Dendritic cell treated with granulocyte-macrophage colony-stimulating factor and Interleukin-4, amounts not matched to agents 40 ng/mL and 50 ng/mL, for 4 days (primary cell): ENCODE measurements at regions not wholly inside any gene's neighbourhood (a gene's known extent, or its start where the extent isn't known, plus 50 kb on each side); places are given as distances from the start of the nearest gene placed in this dataset.
"Not testable (repeated sequence)": the region's sequence is repeated elsewhere in the genome, so short reads cannot be mapped to it uniquely, and the experiment has no call there.

ENCODE experiments used
- H3K27ac Mint-ChIP-seq: one replicate; pipeline ENCODE4 v1.8.0; 2022; ENCODE audit warnings: mild to moderate bottlenecking, mixed read lengths
- H3K27me3 Mint-ChIP-seq: one replicate; pipeline ENCODE4 v1.8.0; 2022; ENCODE audit warnings: mild to moderate bottlenecking, mixed read lengths
- H3K36me3 Mint-ChIP-seq: one replicate; pipeline ENCODE4 v1.8.0; 2022; ENCODE audit warnings: low read depth, mixed read lengths
- H3K4me1 Mint-ChIP-seq: one replicate; pipeline ENCODE4 v1.8.0; 2022; ENCODE audit warnings: low read depth, mixed read lengths
- H3K4me3 Mint-ChIP-seq: one replicate; pipeline ENCODE4 v1.8.0; 2022; ENCODE audit warnings: mild to moderate bottlenecking, moderate library complexity, mixed read lengths
- H3K9me3 Mint-ChIP-seq: one replicate; pipeline ENCODE4 v1.8.0; 2022; ENCODE audit warnings: mixed read lengths
- intact Hi-C: fragments of 100-400 bp; cut with micrococcal nuclease; formaldehyde crosslinking; loops from one replicate; pipeline ENCODE4 v1.15.0; 2022

DNA sequence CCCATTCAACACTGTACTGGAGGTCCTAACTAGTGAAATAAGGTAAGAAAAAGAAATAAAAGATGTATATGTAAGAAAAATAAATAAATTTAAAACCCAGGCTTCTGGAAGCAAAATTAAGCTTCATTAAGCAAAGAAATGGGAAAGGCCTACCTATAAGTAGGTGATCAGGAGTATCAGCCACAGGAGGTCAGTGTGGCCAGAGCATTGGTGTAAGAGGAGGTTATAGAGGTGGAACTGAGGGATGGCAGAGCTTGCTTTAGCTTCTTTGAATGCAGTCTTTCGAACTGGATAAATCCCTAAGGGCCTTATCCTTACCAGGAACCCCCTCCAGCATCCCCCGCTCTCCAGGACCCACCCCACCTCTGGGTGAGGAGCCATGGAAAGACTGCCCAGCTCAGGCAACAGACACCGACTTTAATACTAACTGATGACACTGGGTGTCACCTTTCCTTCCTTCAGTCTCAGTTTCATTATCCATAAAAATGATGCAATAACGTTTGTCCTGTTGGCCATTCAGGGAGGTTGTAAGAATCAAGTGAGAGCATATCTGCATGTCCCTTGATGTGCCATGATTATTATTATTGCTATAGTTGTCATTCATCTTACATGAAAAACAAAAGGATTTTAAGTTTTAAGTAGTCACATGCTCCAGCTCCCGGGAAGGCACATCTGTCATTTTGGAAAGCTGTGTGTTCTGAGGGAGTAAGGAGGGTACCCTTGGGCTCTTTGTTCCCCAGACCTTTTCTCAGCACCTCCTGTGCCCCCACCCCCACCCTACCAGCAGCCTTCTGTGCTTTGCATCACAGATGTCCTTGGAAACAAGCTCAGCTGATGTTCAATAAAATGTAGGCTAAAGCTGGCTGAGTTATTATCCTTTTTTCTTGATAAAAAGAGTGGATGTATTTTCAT is 50.8 kb upstream of the CTNNA1 start:
- intact Hi-C loops: no loop called here
- peaks cover 20% of the 10 kb centered on the region for H3K27me3 Mint-ChIP-seq
- no peak overlapping the region for H3K27ac Mint-ChIP-seq
- H3K9me3 Mint-ChIP-seq: no peaks in the 10 kb centered on the region
- no peaks in the 10 kb centered on the region for H3K36me3 Mint-ChIP-seq
- no peak overlapping the region for H3K4me3 Mint-ChIP-seq
- H3K4me1 Mint-ChIP-seq: peaks cover 13% of the 10 kb centered on the region

DNA sequence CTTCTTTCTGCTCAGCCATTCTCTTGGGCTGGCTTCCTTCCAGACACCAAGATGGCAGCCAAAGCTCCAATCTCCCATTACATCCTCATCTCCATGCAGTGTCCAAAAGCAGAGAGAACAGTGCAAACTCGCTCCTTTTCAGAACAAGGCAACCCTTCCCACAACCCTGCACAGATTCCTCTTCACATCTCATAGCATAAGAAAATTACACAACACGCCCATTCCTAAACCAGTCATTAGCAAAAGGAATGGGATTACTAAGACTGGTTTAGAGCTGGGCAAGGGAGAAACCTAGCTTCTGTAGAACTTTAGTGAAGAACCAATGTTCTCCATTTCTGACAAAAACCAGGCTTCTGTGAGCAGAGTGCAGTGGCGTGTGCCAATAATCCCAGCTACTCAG is 51.5 kb upstream of the CTNNA1 start:
- H3K27me3 Mint-ChIP-seq: peaks cover 20% of the 10 kb centered on the region
- no peaks in the 10 kb centered on the region for H3K36me3 Mint-ChIP-seq
- no peaks in the 10 kb centered on the region for H3K9me3 Mint-ChIP-seq
- H3K4me3 Mint-ChIP-seq: no peak overlapping the region
- H3K4me1 Mint-ChIP-seq: peaks cover 5% of the 10 kb centered on the region
- intact Hi-C loops: no loop called here
- H3K27ac Mint-ChIP-seq: no peak overlapping the region

DNA sequence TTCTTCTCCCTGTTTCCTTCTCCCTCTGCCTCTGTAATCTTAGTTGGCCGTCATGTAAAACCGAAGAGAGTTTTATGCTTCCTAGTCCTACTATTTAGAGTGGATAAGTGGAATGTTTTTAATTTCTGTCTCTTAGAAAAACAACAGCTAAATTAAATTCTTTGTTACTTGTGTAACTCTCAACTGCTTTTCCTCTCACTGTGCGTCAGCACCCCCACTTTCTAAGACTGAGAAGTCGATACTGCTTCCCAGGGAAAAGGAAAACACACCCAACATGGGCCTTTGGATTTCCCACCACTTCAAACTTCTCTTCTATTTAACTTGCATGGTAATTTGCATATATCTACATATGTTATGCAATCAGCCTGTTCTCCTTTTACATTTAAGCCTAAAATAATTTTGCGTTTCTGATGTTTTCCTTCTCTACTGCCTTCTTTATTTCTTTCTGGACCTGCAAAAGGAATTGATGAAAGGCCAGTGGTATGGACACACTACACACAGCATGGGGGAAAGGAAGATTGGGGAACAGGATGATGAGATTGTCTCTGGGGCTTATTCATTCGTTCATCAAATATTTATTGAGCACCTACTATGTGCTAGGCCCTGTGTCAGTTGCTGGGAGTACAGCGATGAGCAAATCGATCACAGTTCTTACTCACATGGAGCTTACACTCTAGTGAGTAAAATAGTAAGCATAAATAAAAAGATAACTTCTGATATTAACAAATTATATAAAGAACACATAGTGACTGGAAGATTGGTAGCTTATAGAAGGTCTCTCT is 52.5 kb upstream of the CTNNA1 start:
- no peaks in the 10 kb centered on the region for H3K4me1 Mint-ChIP-seq
- intact Hi-C loops: no loop called here
- no peaks in the 10 kb centered on the region for H3K36me3 Mint-ChIP-seq
- H3K4me3 Mint-ChIP-seq: no peak overlapping the region
- no peaks in the 10 kb centered on the region for H3K9me3 Mint-ChIP-seq
- H3K27me3 Mint-ChIP-seq: peaks cover 20% of the 10 kb centered on the region
- H3K27ac Mint-ChIP-seq: no peak overlapping the region

DNA sequence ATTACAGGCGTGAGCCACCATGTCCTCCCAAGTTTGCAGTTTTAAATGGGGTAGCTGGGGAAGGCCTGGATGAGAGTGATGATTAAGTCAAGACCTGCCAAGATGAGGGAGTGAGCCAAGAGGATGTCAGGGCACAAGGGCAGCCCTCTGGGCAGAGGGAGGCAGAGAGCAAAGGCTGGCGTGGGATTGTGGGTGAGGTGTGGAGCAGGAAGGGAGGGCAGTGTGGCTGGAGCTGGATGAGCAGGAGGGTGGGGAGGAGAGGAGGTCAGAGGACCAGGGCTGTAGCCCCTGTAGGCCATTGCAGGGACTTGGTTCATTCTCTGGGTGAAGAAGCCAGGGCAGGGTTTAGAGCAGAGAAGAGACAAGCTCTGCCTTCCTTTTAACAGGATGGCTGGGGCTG is 53.7 kb upstream of the CTNNA1 start:
- no peak overlapping the region for H3K27ac Mint-ChIP-seq
- H3K4me3 Mint-ChIP-seq: no peak overlapping the region
- peaks cover 24% of the 10 kb centered on the region for H3K27me3 Mint-ChIP-seq
- H3K36me3 Mint-ChIP-seq: no peaks in the 10 kb centered on the region
- H3K9me3 Mint-ChIP-seq: no peaks in the 10 kb centered on the region
- intact Hi-C loops: no loop called here
- H3K4me1 Mint-ChIP-seq: no peaks in the 10 kb centered on the region

DNA sequence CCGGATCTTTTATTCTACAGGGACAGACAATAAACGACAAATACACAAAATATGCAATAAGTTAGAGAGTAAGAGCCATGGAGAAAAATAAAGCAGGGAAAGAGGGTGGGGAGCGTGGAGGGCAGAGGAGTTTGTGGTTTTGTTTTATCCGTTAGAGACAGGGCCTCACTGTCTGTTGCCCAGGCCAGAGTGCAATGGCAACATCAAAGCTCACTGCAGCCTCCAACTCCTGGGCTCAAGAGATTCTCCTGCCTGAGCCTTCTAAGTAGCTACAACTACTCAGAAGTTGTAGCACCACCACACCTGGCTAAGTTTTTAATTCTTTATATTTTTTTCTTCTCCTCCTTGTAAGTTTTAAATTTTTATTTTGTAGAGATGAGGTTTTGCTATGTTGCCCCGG is 54.5 kb upstream of the CTNNA1 start:
- intact Hi-C loops: no loop called here
- Mint-ChIP-seq H3K4me1 (no peaks in the 10 kb centered on the region), H3K9me3 (no peaks in the 10 kb centered on the region), H3K27me3 (peaks cover 22% of the 10 kb centered on the region), H3K27ac (no peak overlapping the region), H3K4me3 (no peak overlapping the region), H3K36me3 (no peaks in the 10 kb centered on the region)

DNA sequence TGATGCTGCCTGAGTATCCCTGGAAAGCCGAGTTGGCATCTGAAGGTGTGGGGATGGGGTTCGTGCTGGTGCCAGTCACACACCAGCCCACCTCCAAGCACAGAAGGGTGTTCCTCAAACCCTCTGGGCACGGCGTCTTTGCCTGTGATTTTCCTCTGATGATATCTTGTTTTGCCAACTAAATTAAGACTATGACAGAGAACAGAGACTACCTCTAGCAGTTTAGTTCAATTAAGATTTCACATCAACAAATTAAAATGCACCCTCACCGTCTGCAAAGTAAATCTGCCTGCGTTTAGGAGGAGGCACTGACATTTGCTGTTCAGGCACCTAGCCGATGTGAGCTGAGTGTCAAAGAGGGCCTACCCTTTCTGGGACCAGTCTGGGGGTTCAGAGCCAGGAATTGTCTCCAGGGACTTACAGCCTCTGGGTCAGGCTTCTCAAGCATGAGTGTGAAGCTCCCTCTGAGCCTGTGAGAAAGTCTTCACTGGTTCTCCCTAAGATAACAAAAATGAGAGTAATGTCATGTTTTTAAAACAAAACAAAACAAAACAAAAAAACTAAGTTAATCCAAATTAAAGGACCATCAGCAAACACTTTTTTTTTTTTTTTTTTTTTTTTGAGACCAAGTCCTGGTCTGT is 55.4 kb upstream of the CTNNA1 start:
- intact Hi-C loops: no loop called here
- Mint-ChIP-seq H3K36me3 (no peaks in the 10 kb centered on the region), H3K27me3 (peaks cover 18% of the 10 kb centered on the region), H3K4me1 (no peaks in the 10 kb centered on the region), H3K4me3 (no peak overlapping the region), H3K9me3 (no peaks in the 10 kb centered on the region), H3K27ac (no peak overlapping the region)

DNA sequence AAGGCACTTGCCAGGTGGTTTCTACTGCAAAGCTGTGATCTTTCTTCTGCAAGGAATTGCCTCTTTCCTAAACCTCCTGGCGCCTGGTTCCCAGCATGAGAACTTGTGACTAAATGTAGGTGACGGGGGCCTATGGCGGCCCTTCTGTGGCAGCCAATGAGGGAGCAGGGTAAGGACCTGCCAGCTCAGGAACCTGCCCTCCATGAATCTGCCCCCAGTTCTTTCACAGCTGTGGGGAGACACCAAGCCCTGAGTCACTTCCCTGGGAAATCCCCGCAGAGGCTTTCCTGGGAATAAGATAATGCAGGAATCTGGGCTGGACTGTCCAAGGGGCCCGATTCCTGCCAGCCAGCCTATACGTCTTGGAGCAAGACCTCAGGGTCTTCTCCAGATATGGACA is 56.7 kb upstream of the CTNNA1 start:
- Mint-ChIP-seq H3K4me1 (no peaks in the 10 kb centered on the region), H3K9me3 (no peaks in the 10 kb centered on the region), H3K27me3 (peaks cover 11% of the 10 kb centered on the region), H3K36me3 (no peaks in the 10 kb centered on the region), H3K27ac (no peak overlapping the region), H3K4me3 (no peak overlapping the region)
- intact Hi-C loops: no loop called here

DNA sequence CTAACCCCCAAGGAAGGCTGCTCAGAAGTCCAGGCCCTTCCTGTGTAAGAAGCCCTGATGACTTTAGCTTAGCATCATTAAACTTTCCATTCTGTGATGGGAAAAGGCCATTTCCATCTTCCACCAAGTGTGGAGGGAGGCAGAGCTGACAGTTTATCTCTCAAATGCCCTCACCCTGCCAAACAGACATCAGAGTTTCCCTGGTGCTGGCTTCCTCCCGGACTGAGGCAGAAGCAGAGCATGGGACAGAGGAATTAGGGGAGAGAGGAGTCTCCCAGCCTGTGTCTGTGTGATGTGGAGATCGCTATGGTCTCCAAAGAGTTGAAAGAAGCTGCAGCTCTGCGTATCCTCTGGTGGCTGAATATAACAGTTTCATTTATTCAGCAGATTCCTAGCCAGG is 57.4 kb upstream of the CTNNA1 start:
- no peaks in the 10 kb centered on the region for H3K9me3 Mint-ChIP-seq
- H3K4me1 Mint-ChIP-seq: no peaks in the 10 kb centered on the region
- no peak overlapping the region for H3K27ac Mint-ChIP-seq
- no peaks in the 10 kb centered on the region for H3K36me3 Mint-ChIP-seq
- intact Hi-C loops: no loop called here
- H3K4me3 Mint-ChIP-seq: no peak overlapping the region
- H3K27me3 Mint-ChIP-seq: peaks cover 11% of the 10 kb centered on the region

DNA sequence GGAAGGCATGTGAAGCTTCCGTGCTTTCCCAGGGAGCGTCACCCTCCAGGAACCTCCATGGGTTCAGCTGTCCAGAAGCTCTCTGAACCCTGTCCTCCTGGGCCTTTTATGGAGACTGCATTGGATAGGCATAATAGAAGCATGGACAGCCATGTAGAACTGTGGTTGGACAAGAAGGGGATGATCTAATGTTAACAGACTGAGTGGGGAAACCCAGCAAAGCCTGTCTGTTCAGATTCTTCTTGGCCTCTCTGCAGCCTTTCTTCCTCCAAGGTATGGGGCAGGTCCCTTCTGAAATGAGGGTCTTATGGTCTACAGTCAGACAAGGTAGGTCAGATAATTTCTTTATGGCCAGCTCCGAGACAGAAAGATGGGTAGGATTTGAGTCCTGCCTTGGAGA is 59.1 kb upstream of the CTNNA1 start:
- intact Hi-C loops: no loop called here
- H3K36me3 Mint-ChIP-seq: no peaks in the 10 kb centered on the region
- no peak overlapping the region for H3K4me3 Mint-ChIP-seq
- no peaks in the 10 kb centered on the region for H3K9me3 Mint-ChIP-seq
- H3K27ac Mint-ChIP-seq: no peak overlapping the region
- H3K27me3 Mint-ChIP-seq: peaks cover 10% of the 10 kb centered on the region
- no peaks in the 10 kb centered on the region for H3K4me1 Mint-ChIP-seq

DNA sequence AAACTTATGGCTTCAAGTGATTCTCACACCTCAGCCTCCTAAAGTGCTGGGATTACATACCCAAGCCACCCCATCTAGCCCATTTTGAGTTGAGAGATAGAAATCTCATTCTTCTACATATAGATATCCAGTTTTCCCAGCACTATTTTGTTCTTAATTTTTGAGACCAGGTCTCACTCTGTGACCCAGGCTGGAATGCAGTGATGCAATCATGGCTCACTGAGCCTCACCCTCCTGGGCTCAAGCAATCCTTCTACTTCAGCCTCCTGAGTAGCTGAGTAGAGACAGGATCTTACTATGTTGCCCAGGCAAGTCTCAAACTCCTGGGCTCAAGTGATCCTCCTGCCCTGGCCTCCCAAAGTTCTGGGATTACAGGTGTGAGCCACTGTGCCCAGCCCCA is 60.9 kb upstream of the CTNNA1 start:
- Mint-ChIP-seq H3K27ac (no peak overlapping the region), H3K9me3 (no peaks in the 10 kb centered on the region), H3K36me3 (no peaks in the 10 kb centered on the region), H3K4me1 (no peaks in the 10 kb centered on the region), H3K27me3 (peaks cover 10% of the 10 kb centered on the region), H3K4me3 (no peak overlapping the region)
- intact Hi-C loops: no loop called here

DNA sequence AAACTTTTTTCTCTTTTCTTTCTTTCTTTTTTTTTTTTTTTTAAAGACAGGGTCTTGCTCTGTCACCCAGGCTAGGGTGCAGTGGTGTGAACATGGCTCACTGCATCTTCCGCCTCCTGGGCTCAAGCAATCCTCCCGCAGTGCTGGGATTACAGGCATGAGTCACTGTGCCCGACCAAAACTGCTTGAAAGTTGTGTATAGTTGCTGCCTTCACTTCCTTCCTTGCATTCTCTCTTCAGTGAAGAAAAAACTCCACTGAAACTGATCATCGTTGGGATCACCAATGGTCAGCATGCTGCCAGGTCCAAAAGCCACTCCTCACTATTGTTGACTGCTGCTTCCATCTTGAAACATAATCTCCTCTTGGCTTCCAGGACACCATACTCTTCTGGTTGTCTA is 66.6 kb upstream of the CTNNA1 start:
- Mint-ChIP-seq H3K27me3 (peaks cover 15% of the 10 kb centered on the region), H3K36me3 (no peaks in the 10 kb centered on the region), H3K4me1 (peaks cover 6% of the 10 kb centered on the region), H3K9me3 (no peaks in the 10 kb centered on the region), H3K27ac (no peak overlapping the region), H3K4me3 (no peak overlapping the region)
- intact Hi-C loops: no loop called here

DNA sequence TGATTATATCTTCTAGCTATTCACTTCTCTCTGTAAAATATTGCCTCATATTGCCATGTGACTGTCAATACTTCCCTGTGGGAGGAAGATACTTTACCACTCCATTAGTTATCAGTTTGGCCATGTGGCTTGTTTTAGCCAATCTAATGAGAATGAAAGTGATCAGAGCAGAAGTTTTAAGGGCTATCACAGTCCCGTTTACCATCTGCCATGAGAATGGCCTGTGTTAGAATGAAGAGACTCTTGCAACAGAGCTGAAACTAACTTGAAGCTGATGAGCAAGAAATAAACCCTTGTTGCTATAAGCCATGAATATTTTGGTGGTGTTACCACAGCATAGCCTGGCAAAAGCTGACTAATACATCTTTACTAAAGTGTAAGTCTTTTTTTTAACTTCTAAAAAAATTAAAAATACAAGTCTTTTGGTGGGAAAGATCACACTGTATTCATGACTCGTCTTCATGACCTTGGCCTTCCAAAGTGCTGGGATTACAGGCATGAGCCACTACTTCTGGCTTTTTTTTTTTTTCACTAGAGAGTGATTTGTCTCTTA is 68.0 kb upstream of the CTNNA1 start:
- Mint-ChIP-seq H3K27me3 (peaks cover 18% of the 10 kb centered on the region), H3K4me1 (peaks cover 6% of the 10 kb centered on the region), H3K36me3 (no peaks in the 10 kb centered on the region), H3K9me3 (no peaks in the 10 kb centered on the region), H3K27ac (no peak overlapping the region), H3K4me3 (no peak overlapping the region)
- intact Hi-C loops: no loop called here

DNA sequence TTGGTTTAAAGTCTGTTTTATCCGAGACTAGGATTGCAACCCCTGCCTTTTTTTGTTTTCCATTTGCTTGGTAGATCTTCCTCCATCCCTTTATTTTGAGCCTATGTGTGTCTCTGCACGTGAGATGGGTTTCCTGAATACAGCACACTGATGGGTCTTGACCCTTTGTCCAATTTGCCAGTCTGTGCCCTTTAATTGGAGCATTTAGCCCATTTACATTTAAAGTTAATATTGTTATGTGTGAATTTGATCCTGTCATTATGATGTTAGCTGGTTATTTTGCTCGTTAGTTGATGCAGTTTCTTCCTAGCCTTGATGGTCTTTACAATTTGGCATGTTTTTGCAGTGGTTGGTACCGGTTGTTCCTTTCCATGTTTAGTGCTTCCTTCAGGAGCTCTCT is 70.8 kb upstream of the CTNNA1 start:
- H3K27me3 Mint-ChIP-seq: peaks cover 24% of the 10 kb centered on the region
- H3K27ac Mint-ChIP-seq, H3K4me3 Mint-ChIP-seq, H3K9me3 Mint-ChIP-seq, intact Hi-C loops, H3K36me3 Mint-ChIP-seq, H3K4me1 Mint-ChIP-seq: not testable (repeated sequence)

DNA sequence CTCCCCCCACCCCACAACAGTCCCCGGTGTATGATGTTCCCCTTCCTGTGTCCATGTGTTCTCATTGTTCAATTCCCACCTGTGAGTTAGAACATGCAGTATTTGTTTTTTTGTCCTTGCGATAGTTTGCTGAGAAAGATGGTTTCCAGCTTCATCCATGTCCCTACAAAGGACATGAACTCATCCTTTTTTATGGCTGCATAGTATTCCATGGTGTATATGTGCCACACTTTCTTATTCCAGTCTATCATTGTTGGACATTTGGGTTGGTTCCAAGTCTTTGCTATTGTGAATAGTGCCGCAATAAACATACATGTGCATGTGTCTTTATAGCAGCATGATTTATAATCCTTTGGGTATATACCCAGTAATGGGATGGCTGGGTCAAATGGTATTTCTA is 74.4 kb upstream of the CTNNA1 start:
- Mint-ChIP-seq H3K9me3 (peaks cover 12% of the 10 kb centered on the region), H3K27me3 (peaks cover 23% of the 10 kb centered on the region)
- H3K27ac Mint-ChIP-seq, H3K4me1 Mint-ChIP-seq, intact Hi-C loops, H3K36me3 Mint-ChIP-seq, H3K4me3 Mint-ChIP-seq: not testable (repeated sequence)
